ENCODE measurements at regions not wholly inside any gene's neighbourhood (a gene's known extent, or its start where the extent isn't known, plus 50 kb on each side); places are given as distances from the start of the nearest gene placed in this dataset.

GRCh38 chr12:114302606-114303315 lies 103.2 kb downstream of the TBX5 start:
- intact Hi-C loops (cut with DNase I): no loop called here
- Histone ChIP-seq H3K9me3 (no peaks in the 10 kb centered on the region), H3K27me3 (ENCODE audit: low read depth) (no peaks in the 10 kb centered on the region), H3K36me3 (no peaks in the 10 kb centered on the region), H3K4me1 (no peaks in the 10 kb centered on the region), H3K27ac (no peak overlapping the region), H3K4me3 (no peak overlapping the region)
- ATAC-seq (no peak), DNase-seq (no peak)
- no peak for TF ChIP-seq CTCF (IDR thresholded peaks at IDR 0.05)

DNA sequence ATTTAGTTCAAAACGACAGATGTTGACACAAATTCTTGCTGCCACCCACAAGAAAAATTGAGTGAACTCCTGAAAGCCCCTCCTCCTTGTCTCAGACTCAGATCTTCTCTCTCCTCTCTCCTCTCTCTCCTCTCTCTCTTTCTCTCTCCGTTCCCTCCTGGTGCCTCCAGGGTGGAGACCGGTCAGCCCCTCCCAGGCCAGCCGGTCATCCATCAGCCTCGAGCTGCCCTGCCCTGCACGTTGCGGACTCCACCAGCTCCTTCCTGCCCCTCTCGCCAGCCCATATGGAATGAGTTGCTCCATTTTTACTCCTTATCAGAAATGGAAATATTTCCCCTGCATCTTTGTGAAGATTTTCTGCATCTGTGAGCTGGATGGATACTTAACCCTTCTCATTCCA lies 103.8 kb downstream of the TBX5 start:
- Histone ChIP-seq H3K27ac (no peak overlapping the region), H3K36me3 (no peaks in the 10 kb centered on the region), H3K27me3 (ENCODE audit: low read depth) (no peaks in the 10 kb centered on the region), H3K9me3 (no peaks in the 10 kb centered on the region), H3K4me3 (no peak overlapping the region), H3K4me1 (no peaks in the 10 kb centered on the region)
- ATAC-seq: no peak
- intact Hi-C loops (cut with DNase I): no loop called here
- DNase-seq: no peak
- TF ChIP-seq CTCF (IDR thresholded peaks at IDR 0.05): no peak

DNA sequence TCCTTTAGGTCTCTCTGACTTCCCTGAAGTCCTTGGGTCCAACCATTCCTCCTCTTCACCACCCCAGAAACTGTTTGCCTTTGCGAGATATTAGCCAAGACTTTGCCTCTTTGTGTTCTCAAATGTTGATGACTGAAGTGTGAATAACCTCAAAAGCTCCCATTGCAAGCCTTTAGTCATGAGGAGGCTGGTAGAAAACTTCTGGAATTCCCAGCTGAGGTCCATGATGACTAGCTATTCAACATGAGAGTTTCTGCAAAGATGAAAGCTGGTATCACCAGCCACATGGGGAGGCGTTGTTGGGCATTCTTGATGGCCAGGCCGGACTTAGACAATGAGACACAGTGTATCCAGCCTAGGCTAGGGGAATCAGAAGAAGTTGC lies 111.7 kb downstream of the TBX5 start:
- ATAC-seq: no peak

GRCh38 chr12:114293571-114294302 lies 112.2 kb downstream of the TBX5 start:
- intact Hi-C loops (cut with DNase I): no loop called here
- no peak for DNase-seq
- H3K4me3 ChIP-seq: no peak overlapping the region
- ATAC-seq: no peak
- H3K9me3 ChIP-seq: no peaks in the 10 kb centered on the region
- H3K36me3 ChIP-seq: no peaks in the 10 kb centered on the region
- H3K27me3 ChIP-seq (ENCODE audit: low read depth): no peaks in the 10 kb centered on the region
- TF ChIP-seq CTCF (IDR thresholded peaks at IDR 0.05): no peak
- H3K4me1 ChIP-seq: no peaks in the 10 kb centered on the region
- no peak overlapping the region for H3K27ac ChIP-seq

More for the DNA sequence above, 111.7 kb downstream of the TBX5 start:
- intact Hi-C loops (cut with DNase I): no loop called here
- Histone ChIP-seq H3K4me1 (no peaks in the 10 kb centered on the region), H3K27me3 (ENCODE audit: low read depth) (no peaks in the 10 kb centered on the region), H3K4me3 (no peak overlapping the region), H3K36me3 (no peaks in the 10 kb centered on the region), H3K9me3 (no peaks in the 10 kb centered on the region), H3K27ac (no peak overlapping the region)
- no peak for DNase-seq
- TF ChIP-seq CTCF (IDR thresholded peaks at IDR 0.05): no peak

- no peak for TF ChIP-seq CTCF (IDR thresholded peaks at IDR 0.05)
- intact Hi-C loops (cut with DNase I): no loop called here
- no peak for ATAC-seq
These were observed 112.9 kb downstream of the TBX5 start for GRCh38 chr12:114293073-114293472.

More at GRCh38 chr12:114293073-114293472, 112.9 kb downstream of the TBX5 start:
- no peaks in the 10 kb centered on the region for H3K9me3 ChIP-seq
- DNase-seq: no peak
- no peaks in the 10 kb centered on the region for H3K27me3 ChIP-seq (ENCODE audit: low read depth)
- H3K27ac ChIP-seq: no peak overlapping the region
- H3K4me1 ChIP-seq: no peaks in the 10 kb centered on the region
- H3K4me3 ChIP-seq: no peak overlapping the region
- H3K36me3 ChIP-seq: no peaks in the 10 kb centered on the region

Data from lower lobe of right lung (tissue), 2 donors.